ENCODE measurements at regions not wholly inside any gene's neighbourhood (a gene's known extent, or its start where the extent isn't known, plus 50 kb on each side); places are given as distances from the start of the nearest gene placed in this dataset.
A peak's percentile ranks its signal among the peaks of the same experiment; 100 is the strongest.

DNA sequence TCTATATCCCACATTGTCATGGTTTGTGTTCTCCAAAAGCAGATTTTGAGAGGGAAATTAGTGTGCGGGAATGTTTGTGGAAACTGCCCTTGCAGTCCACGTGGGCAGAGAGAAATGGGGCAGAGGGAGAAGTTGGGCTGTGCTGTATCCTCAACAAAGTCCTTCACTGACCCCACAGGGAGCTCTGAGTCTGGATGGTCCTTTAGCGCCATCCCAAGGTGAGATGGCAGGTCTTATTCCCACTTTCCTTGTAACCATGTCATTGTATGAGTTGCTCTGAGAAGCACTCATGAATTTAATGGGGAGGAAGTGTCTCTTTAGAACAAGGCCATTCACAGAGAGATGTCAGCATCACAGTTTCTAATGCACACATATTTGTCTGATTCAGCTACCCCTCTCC is 127.1 kb downstream of the ANKRD18B start:
- Histone ChIP-seq H2BK15ac (ENCODE audit: low read depth, poor library complexity, severe bottlenecking) (no peak overlapping the region), H3K4me2 (ENCODE audit: low read length, poor library complexity, severe bottlenecking) (no peak overlapping the region), H2BK120ac (ENCODE audit: low read depth, low read length) (no peak overlapping the region), H3K9me3 (ENCODE audit: control insufficient read depth, low read length) (no peaks in the 10 kb centered on the region), H3K36me3 (ENCODE audit: control insufficient read depth in 1 of 2, insufficient read depth in 2 of 2, low read depth in 1 of 2, low read length in 2 of 2) (no peaks in the 10 kb centered on the region), H4K8ac (ENCODE audit: low read length) (no peak overlapping the region), H4K91ac (ENCODE audit: low read length) (no peak overlapping the region), H3K23ac (ENCODE audit: low read length in 2 of 2) (no peak overlapping the region), H3K79me1 (replicated peaks; ENCODE audit: low read length, poor library complexity, severe bottlenecking) (no peaks in the 10 kb centered on the region), H3K18ac (ENCODE audit: low read depth in 1 of 2, low read length in 2 of 2) (no peak overlapping the region), H3K4me3 (ENCODE audit: insufficient read depth in 1 of 2, low read depth in 1 of 2, low read length in 2 of 2) (no peak overlapping the region), H3K27me3 (ENCODE audit: control insufficient read depth in 1 of 2, insufficient read depth in 1 of 2, low read length in 2 of 2) (peaks cover 59 to 83% of the 10 kb centered on the region in 2 experiments), H3K4me1 (ENCODE audit: control insufficient read depth, insufficient read depth, low read depth, low read length) (no peaks in the 10 kb centered on the region), H2AK5ac (ENCODE audit: low read length, severe bottlenecking) (no peak overlapping the region), H2AFZ (ENCODE audit: low read depth, low read length) (no peak overlapping the region), H3K14ac (ENCODE audit: low read length in 2 of 2) (no peak overlapping the region), H2BK12ac (ENCODE audit: low read length in 2 of 2) (no peak overlapping the region), H3K4ac (ENCODE audit: low read depth in 1 of 2, low read length in 2 of 2) (no peak overlapping the region), H3K9ac (ENCODE audit: low read length) (no peak overlapping the region), H2BK5ac (ENCODE audit: low read depth, low read length, poor library complexity, severe bottlenecking) (no peak overlapping the region), H3K27ac (ENCODE audit: low read length, poor library complexity, severe bottlenecking) (no peak overlapping the region)
- 63% methylated on average over 2 of the region's 3 CpGs for WGBS
- no peak for DNase-seq

DNA sequence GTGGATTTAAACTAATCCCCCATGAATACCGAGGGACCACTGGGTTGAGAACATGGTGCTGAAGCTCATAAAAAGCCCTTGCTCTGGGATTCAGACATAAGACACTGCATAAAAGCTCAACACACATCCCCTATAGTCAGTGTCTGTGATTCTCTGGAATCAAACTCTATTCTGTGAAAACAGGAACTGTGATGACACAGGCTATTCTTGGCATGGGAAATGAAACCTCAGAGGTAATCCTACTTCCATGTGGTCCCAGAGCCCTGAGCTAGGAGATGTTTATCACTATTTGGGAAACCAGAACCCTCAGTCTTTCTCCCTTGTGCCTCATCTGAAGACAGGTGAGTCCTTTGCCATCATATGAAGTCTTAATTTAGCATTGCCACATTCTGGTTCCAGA is 135.4 kb upstream of the PRSS3 start:
- Histone ChIP-seq H3K9me3 (ENCODE audit: control insufficient read depth, low read length) (no peaks in the 10 kb centered on the region), H4K8ac (ENCODE audit: low read length) (no peak overlapping the region), H3K79me1 (replicated peaks; ENCODE audit: low read length, poor library complexity, severe bottlenecking) (no peaks in the 10 kb centered on the region), H3K4me2 (ENCODE audit: low read length, poor library complexity, severe bottlenecking) (no peak overlapping the region), H3K27ac (ENCODE audit: low read length, poor library complexity, severe bottlenecking) (no peak overlapping the region), H2AFZ (ENCODE audit: low read depth, low read length) (no peak overlapping the region), H3K4me3 (ENCODE audit: insufficient read depth in 1 of 2, low read depth in 1 of 2, low read length in 2 of 2) (no peak overlapping the region), H3K14ac (ENCODE audit: low read length in 2 of 2) (no peak overlapping the region), H3K4ac (ENCODE audit: low read depth in 1 of 2, low read length in 2 of 2) (no peak overlapping the region), H2AK5ac (ENCODE audit: low read length, severe bottlenecking) (no peak overlapping the region), H2BK120ac (ENCODE audit: low read depth, low read length) (no peak overlapping the region), H3K18ac (ENCODE audit: low read depth in 1 of 2, low read length in 2 of 2) (no peak overlapping the region), H3K36me3 (ENCODE audit: control insufficient read depth in 1 of 2, insufficient read depth in 2 of 2, low read depth in 1 of 2, low read length in 2 of 2) (no peaks in the 10 kb centered on the region), H3K27me3 (ENCODE audit: control insufficient read depth in 1 of 2, insufficient read depth in 1 of 2, low read length in 2 of 2) (peaks cover 12 to 28% of the 10 kb centered on the region in 2 experiments), H2BK15ac (ENCODE audit: low read depth, poor library complexity, severe bottlenecking) (no peak overlapping the region), H3K9ac (ENCODE audit: low read length) (no peak overlapping the region), H3K23ac (ENCODE audit: low read length in 2 of 2) (no peak overlapping the region), H3K4me1 (ENCODE audit: control insufficient read depth, insufficient read depth, low read depth, low read length) (no peaks in the 10 kb centered on the region), H2BK5ac (ENCODE audit: low read depth, low read length, poor library complexity, severe bottlenecking) (no peak overlapping the region), H4K91ac (ENCODE audit: low read length) (no peak overlapping the region), H2BK12ac (ENCODE audit: low read length in 2 of 2) (no peak overlapping the region)
- 100% methylated on average over 1 of the region's 1 CpG for WGBS
- no peak for DNase-seq

DNA sequence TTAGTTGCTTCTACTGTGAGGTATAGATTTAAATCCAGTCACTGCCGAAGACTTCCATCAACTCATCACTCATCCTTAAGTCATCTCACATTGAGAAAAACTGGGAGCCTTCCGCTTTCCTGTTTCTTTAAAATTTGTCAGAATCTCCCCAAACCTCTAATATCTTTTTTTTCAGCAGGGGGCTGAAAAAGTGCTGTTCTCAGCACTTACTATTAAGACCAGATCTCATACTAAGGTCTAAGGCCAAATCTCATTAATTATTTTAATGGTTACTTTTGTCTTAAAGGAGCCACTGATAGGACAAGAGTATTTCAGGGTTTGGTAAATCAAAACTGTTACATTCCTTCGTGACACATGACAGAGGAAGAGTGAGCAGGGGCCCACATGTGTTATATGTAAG is 134.6 kb upstream of the PRSS3 start:
- Histone ChIP-seq H3K14ac (ENCODE audit: low read length in 2 of 2) (no peak overlapping the region), H2AK5ac (ENCODE audit: low read length, severe bottlenecking) (no peak overlapping the region), H4K8ac (ENCODE audit: low read length) (no peak overlapping the region), H3K23ac (ENCODE audit: low read length in 2 of 2) (no peak overlapping the region), H3K9me3 (ENCODE audit: control insufficient read depth, low read length) (no peaks in the 10 kb centered on the region), H2AFZ (ENCODE audit: low read depth, low read length) (no peak overlapping the region), H3K27me3 (ENCODE audit: control insufficient read depth in 1 of 2, insufficient read depth in 1 of 2, low read length in 2 of 2) (peaks cover 7 to 27% of the 10 kb centered on the region in 2 experiments), H2BK12ac (ENCODE audit: low read length in 2 of 2) (no peak overlapping the region), H3K27ac (ENCODE audit: low read length, poor library complexity, severe bottlenecking) (no peak overlapping the region), H2BK120ac (ENCODE audit: low read depth, low read length) (no peak overlapping the region), H3K4me2 (ENCODE audit: low read length, poor library complexity, severe bottlenecking) (no peak overlapping the region), H3K4ac (ENCODE audit: low read depth in 1 of 2, low read length in 2 of 2) (no peak overlapping the region), H3K4me3 (ENCODE audit: insufficient read depth in 1 of 2, low read depth in 1 of 2, low read length in 2 of 2) (no peak overlapping the region), H3K18ac (ENCODE audit: low read depth in 1 of 2, low read length in 2 of 2) (no peak overlapping the region), H2BK5ac (ENCODE audit: low read depth, low read length, poor library complexity, severe bottlenecking) (no peak overlapping the region), H3K4me1 (ENCODE audit: control insufficient read depth, insufficient read depth, low read depth, low read length) (no peaks in the 10 kb centered on the region), H3K79me1 (replicated peaks; ENCODE audit: low read length, poor library complexity, severe bottlenecking) (no peaks in the 10 kb centered on the region), H3K36me3 (ENCODE audit: control insufficient read depth in 1 of 2, insufficient read depth in 2 of 2, low read depth in 1 of 2, low read length in 2 of 2) (no peaks in the 10 kb centered on the region), H3K9ac (ENCODE audit: low read length) (no peak overlapping the region), H2BK15ac (ENCODE audit: low read depth, poor library complexity, severe bottlenecking) (no peak overlapping the region), H4K91ac (ENCODE audit: low read length) (no peak overlapping the region)
- WGBS = 83% methylated on average over 3 of the region's 3 CpGs
- no peak for DNase-seq

DNA sequence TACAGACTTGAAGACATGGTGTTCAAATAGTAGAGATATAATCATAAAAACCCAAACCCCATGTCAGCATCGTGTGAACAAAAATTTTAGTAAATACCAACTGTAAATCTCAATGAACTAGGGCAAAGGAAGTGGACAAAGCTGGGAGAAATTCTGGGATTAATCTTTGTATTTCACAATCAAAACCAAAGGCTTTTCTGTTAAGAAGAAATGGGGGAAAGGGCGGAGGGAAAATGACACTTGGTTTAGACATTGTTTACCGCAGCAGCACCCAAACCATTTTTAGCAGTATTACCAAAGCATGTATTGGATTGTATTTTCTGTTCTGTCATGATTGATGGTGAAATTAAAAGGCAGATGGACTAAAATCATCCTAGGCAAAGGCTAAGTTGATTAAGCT is 134.2 kb upstream of the PRSS3 start:
- Histone ChIP-seq H2BK5ac (ENCODE audit: low read depth, low read length, poor library complexity, severe bottlenecking) (no peak overlapping the region), H3K27ac (ENCODE audit: low read length, poor library complexity, severe bottlenecking) (no peak overlapping the region), H2AFZ (ENCODE audit: low read depth, low read length) (no peak overlapping the region), H2BK15ac (ENCODE audit: low read depth, poor library complexity, severe bottlenecking) (no peak overlapping the region), H3K9me3 (ENCODE audit: control insufficient read depth, low read length) (no peaks in the 10 kb centered on the region), H4K8ac (ENCODE audit: low read length) (no peak overlapping the region), H4K91ac (ENCODE audit: low read length) (no peak overlapping the region), H3K4ac (ENCODE audit: low read depth in 1 of 2, low read length in 2 of 2) (no peak overlapping the region), H3K4me1 (ENCODE audit: control insufficient read depth, insufficient read depth, low read depth, low read length) (no peaks in the 10 kb centered on the region), H2BK12ac (ENCODE audit: low read length in 2 of 2) (no peak overlapping the region), H2BK120ac (ENCODE audit: low read depth, low read length) (no peak overlapping the region), H3K9ac (ENCODE audit: low read length) (no peak overlapping the region), H3K79me1 (replicated peaks; ENCODE audit: low read length, poor library complexity, severe bottlenecking) (no peaks in the 10 kb centered on the region), H3K4me2 (ENCODE audit: low read length, poor library complexity, severe bottlenecking) (no peak overlapping the region), H3K4me3 (ENCODE audit: insufficient read depth in 1 of 2, low read depth in 1 of 2, low read length in 2 of 2) (no peak overlapping the region), H2AK5ac (ENCODE audit: low read length, severe bottlenecking) (no peak overlapping the region), H3K27me3 (ENCODE audit: control insufficient read depth in 1 of 2, insufficient read depth in 1 of 2, low read length in 2 of 2) (peaks cover 7 to 24% of the 10 kb centered on the region in 2 experiments), H3K14ac (ENCODE audit: low read length in 2 of 2) (no peak overlapping the region), H3K18ac (ENCODE audit: low read depth in 1 of 2, low read length in 2 of 2) (no peak overlapping the region), H3K23ac (ENCODE audit: low read length in 2 of 2) (no peak overlapping the region), H3K36me3 (ENCODE audit: control insufficient read depth in 1 of 2, insufficient read depth in 2 of 2, low read depth in 1 of 2, low read length in 2 of 2) (no peaks in the 10 kb centered on the region)
- peak; percentile 11 for DNase-seq
- WGBS = no CpG with 5 or more reads among the region's 3 CpGs
